ENCODE measurements at regions not wholly inside any gene's neighbourhood (a gene's known extent, or its start where the extent isn't known, plus 50 kb on each side); places are given as distances from the start of the nearest gene placed in this dataset.

GRCh38 chr18:56516789-56517188 lies 121.6 kb downstream of the TXNL1 start:
- Mint-ChIP-seq H3K27me3 (peaks cover 6% of the 10 kb centered on the region), H3K4me3 (no peak overlapping the region), H3K9me3 (no peaks in the 10 kb centered on the region), H3K36me3 (ENCODE audit: low read depth) (no peaks in the 10 kb centered on the region), H3K27ac (no peak overlapping the region), H3K4me1 (peaks cover 6% of the 10 kb centered on the region)
- ATAC-seq (ENCODE audit: low read depth) (no peak), DNase-seq (no peak)
- POLR2A ChIA-PET = no interaction called here
- intact Hi-C loops (cut with micrococcal nuclease) = no loop called here
- TF ChIP-seq CTCF (IDR thresholded peaks at IDR 0.05) = no peak
- CTCF ChIA-PET = no interaction called here

GRCh38 chr18:56515522-56515921 lies 122.9 kb downstream of the TXNL1 start:
- Mint-ChIP-seq H3K27ac (no peak overlapping the region), H3K27me3 (peaks cover 6% of the 10 kb centered on the region), H3K36me3 (ENCODE audit: low read depth) (no peaks in the 10 kb centered on the region), H3K4me1 (peaks cover 8% of the 10 kb centered on the region), H3K4me3 (no peak overlapping the region), H3K9me3 (no peaks in the 10 kb centered on the region)
- intact Hi-C loops (cut with micrococcal nuclease) = no loop called here
- DNase-seq (no peak), ATAC-seq (ENCODE audit: low read depth) (no peak)
- TF ChIP-seq CTCF (IDR thresholded peaks at IDR 0.05) = no peak
- ChIA-PET CTCF (no interaction called here), POLR2A (no interaction called here)

- intact Hi-C loops (cut with micrococcal nuclease) = no loop called here
- ChIA-PET CTCF (no interaction called here), POLR2A (no interaction called here)
- DNase-seq = no peak
- peak overlapping the region; percentile 9 for H3K27ac Mint-ChIP-seq
- no peaks in the 10 kb centered on the region for H3K27me3 Mint-ChIP-seq
- ATAC-seq (ENCODE audit: low read depth) = peak; percentile 47
- no peaks in the 10 kb centered on the region for H3K36me3 Mint-ChIP-seq (ENCODE audit: low read depth)
- no peaks in the 10 kb centered on the region for H3K9me3 Mint-ChIP-seq
- no peak overlapping the region for H3K4me3 Mint-ChIP-seq
- peaks cover 8% of the 10 kb centered on the region for H3K4me1 Mint-ChIP-seq
- no peak for TF ChIP-seq CTCF (IDR thresholded peaks at IDR 0.05)
These were observed 126.4 kb downstream of the TXNL1 start for GRCh38 chr18:56511996-56512395.

GRCh38 chr18:56510108-56510507 lies 128.3 kb downstream of the TXNL1 start:
- no peak for TF ChIP-seq CTCF (IDR thresholded peaks at IDR 0.05)
- Mint-ChIP-seq H3K4me1 (peaks cover 8% of the 10 kb centered on the region), H3K4me3 (no peak overlapping the region), H3K27ac (no peak overlapping the region), H3K36me3 (ENCODE audit: low read depth) (no peaks in the 10 kb centered on the region), H3K9me3 (no peaks in the 10 kb centered on the region), H3K27me3 (no peaks in the 10 kb centered on the region)
- POLR2A ChIA-PET = no interaction called here
- CTCF ChIA-PET = no interaction called here
- ATAC-seq (ENCODE audit: low read depth) = no peak
- DNase-seq = no peak
- intact Hi-C loops (cut with micrococcal nuclease) = no loop called here

- intact Hi-C loops (cut with micrococcal nuclease) = no loop called here
- Mint-ChIP-seq H3K36me3 (ENCODE audit: low read depth) (no peaks in the 10 kb centered on the region), H3K4me3 (no peak overlapping the region), H3K27me3 (no peaks in the 10 kb centered on the region), H3K9me3 (no peaks in the 10 kb centered on the region), H3K27ac (no peak overlapping the region), H3K4me1 (peaks cover 8% of the 10 kb centered on the region)
- no peak for TF ChIP-seq CTCF (IDR thresholded peaks at IDR 0.05)
- POLR2A ChIA-PET = no interaction called here
- DNase-seq (no peak), ATAC-seq (ENCODE audit: low read depth) (no peak)
- CTCF ChIA-PET = no interaction called here
These were observed 128.7 kb downstream of the TXNL1 start for GRCh38 chr18:56509656-56510055.

All from activated B cell treated with CpG ODN at 0.5 μM for 24 hours (primary cell).